Transverse colon (tissue), 4 donors: ENCODE measurements at regions not wholly inside any gene's neighbourhood (a gene's known extent, or its start where the extent isn't known, plus 50 kb on each side); places are given as distances from the start of the nearest gene placed in this dataset.
"Not testable (repeated sequence)": the region's sequence is repeated elsewhere in the genome, so short reads cannot be mapped to it uniquely, and the experiment has no call there.

ENCODE experiments used
- DNase-seq: peaks from one replicate; pipeline ENCODE4 v3.0.0-alpha.2; 2019
- H3K27ac ChIP-seq, 4 donors: fragments of 200-600 bp; sonication (generic); 2 replicates each; pipeline ENCODE4 v1.5.1; 2016 to 2018; ENCODE audit warnings: inconsistent platforms in 4 of 4
- H3K27me3 ChIP-seq: fragments of 200-600 bp; sonication (generic); 2 replicates; pipeline ENCODE4 v1.5.1; 2017; ENCODE audit warnings: inconsistent platforms
- H3K36me3 ChIP-seq, 4 donors: fragments of 200-600 bp; sonication (generic); 2 replicates each; pipeline ENCODE4 v1.5.1; 2017 to 2019; ENCODE audit warnings: inconsistent platforms in 4 of 4
- H3K4me1 ChIP-seq, 4 donors: fragments of 200-600 bp; sonication (generic); 2 replicates each; pipeline ENCODE4 v1.5.1; 2017 to 2020; ENCODE audit warnings: inconsistent platforms in 4 of 4
- H3K4me3 ChIP-seq, 4 donors: fragments of 200-600 bp; sonication (generic); 1 replicate in 1 of 4; 2 replicates in 3 of 4; pipeline versions ENCODE4 v1.5.1 to v1.6.1; 2017 to 2019; ENCODE audit warnings: inconsistent platforms in 4 of 4
- H3K9me3 ChIP-seq, 2 donors: fragments of 200-600 bp; sonication (generic); 2 replicates each; pipeline ENCODE4 v1.5.1; 2017 to 2019; ENCODE audit warnings: inconsistent platforms in 2 of 2
- CTCF ChIP-seq, 5 experiments: fragments of 200-600 bp in 3 of 5; fragments of 450-650 bp in 2 of 5; sonication (generic) in 3 of 5; IDR thresholded peaks; 1 replicate in 2 of 5; 2 replicates in 3 of 5; pipeline ENCODE4 v1.5.1; 2016 to 2017; ENCODE audit warnings: antibody characterized with exemption in 5 of 5, inconsistent platforms in 3 of 5, mild to moderate bottlenecking in 2 of 5, moderate library complexity in 1 of 5
- EP300 ChIP-seq: sonication (generic); formaldehyde crosslinking; IDR thresholded peaks from one replicate; pipeline ENCODE4 v1.6.1; 2017; ENCODE audit warnings: antibody characterized with exemption, low read depth
- POLR2A ChIP-seq: fragments of 450-650 bp; IDR thresholded peaks from one replicate; pipeline ENCODE4 v1.6.1; 2016; ENCODE audit warnings: antibody characterized with exemption, mild to moderate bottlenecking, moderate library complexity
- POLR2AphosphoS5 ChIP-seq, 3 donors: sonication (generic); formaldehyde crosslinking; IDR thresholded peaks; one replicate each; pipeline ENCODE4 v1.6.1; 2016; ENCODE audit warnings: antibody characterized with exemption in 3 of 3
- WGBS, 2 donors: methylation state at CpG; one replicate each; pipeline ENCODE4 v1.1.5; 2018; ENCODE audit warnings: low coverage in 1 of 2; 5-methylcytosine and 5-hydroxymethylcytosine counted together
- in situ Hi-C, 4 donors: fragments of 200-750 bp; cut with MboI; loops; one replicate each; pipeline versions ENCODE4 v1.15.0 to v1.15.1; 2017; ENCODE audit warnings: low sequenced_read_pairs in 3 of 4, low pct_ligation_motif_present in 1 of 4, low pct_unique_long_range_greater_than_20kb in 1 of 4
- intact Hi-C: fragments of 100-400 bp; cut with DNase I; formaldehyde crosslinking; loops from one replicate; pipeline ENCODE4 v1.15.1; 2023; ENCODE audit warnings: low total_unique reads

- in situ Hi-C loops, H3K9me3 ChIP-seq, H3K27ac ChIP-seq, H3K4me1 ChIP-seq, H3K4me3 ChIP-seq, H3K27me3 ChIP-seq, DNase-seq, intact Hi-C loops, H3K36me3 ChIP-seq: not testable (repeated sequence)
- 73 to 76% methylated on average over 3 to 5 of the region's 5 CpGs for WGBS, 2 donors
Measured at GRCh38 chr12:76292891-76293290, 55.3 kb downstream of the BBS10 start.

- WGBS, 2 donors, result 80 to 88% methylated on average over 2 to 8 of the region's 8 CpGs
- H3K27ac ChIP-seq, in situ Hi-C loops, H3K4me1 ChIP-seq, H3K9me3 ChIP-seq, H3K27me3 ChIP-seq, H3K4me3 ChIP-seq, H3K36me3 ChIP-seq, intact Hi-C loops, DNase-seq: not testable (repeated sequence)
Measured at GRCh38 chr12:76292305-76292704, 55.9 kb downstream of the BBS10 start.

- WGBS, 2 donors, result 71 to 76% methylated on average over 3 of the region's 3 CpGs
- in situ Hi-C loops (no loop called here), intact Hi-C loops (no loop called here)
- DNase-seq, result no peak
- H3K9me3 ChIP-seq, result no peaks in the 10 kb centered on the region
- H3K27ac ChIP-seq, result no peak overlapping the region
- TF ChIP-seq EP300 (no peak), CTCF (IDR thresholded peaks at IDR 0.05) (no peak), POLR2AphosphoS5 (IDR thresholded peaks at IDR 0.05) (no peak), POLR2A (no peak)
- no peaks in the 10 kb centered on the region for H3K27me3 ChIP-seq
- no peaks in the 10 kb centered on the region for H3K4me1 ChIP-seq
- H3K4me3 ChIP-seq, result no peak overlapping the region
- H3K36me3 ChIP-seq, result no peaks in the 10 kb centered on the region
Measured at GRCh38 chr12:76290963-76291859, 57.0 kb downstream of the BBS10 start.

GRCh38 chr12:76288218-76288617 lies 60.0 kb downstream of the BBS10 start:
- H3K27ac ChIP-seq, result no peak overlapping the region
- H3K36me3 ChIP-seq, result no peaks in the 10 kb centered on the region
- no peak for DNase-seq
- no peak for TF ChIP-seq CTCF (IDR thresholded peaks at IDR 0.05)
- no peak for TF ChIP-seq POLR2AphosphoS5 (IDR thresholded peaks at IDR 0.05)
- TF ChIP-seq EP300, result no peak
- no peak for TF ChIP-seq POLR2A
- H3K27me3 ChIP-seq, result no peaks in the 10 kb centered on the region
- no peaks in the 10 kb centered on the region for H3K4me1 ChIP-seq
- intact Hi-C loops, result no loop called here
- H3K9me3 ChIP-seq, result no peaks in the 10 kb centered on the region
- in situ Hi-C loops, result no loop called here
- H3K4me3 ChIP-seq, result no peak overlapping the region

- no peaks in the 10 kb centered on the region for H3K36me3 ChIP-seq
- TF ChIP-seq EP300 (no peak), POLR2AphosphoS5 (IDR thresholded peaks at IDR 0.05) (no peak), POLR2A (no peak), CTCF (IDR thresholded peaks at IDR 0.05) (no peak)
- no peaks in the 10 kb centered on the region for H3K9me3 ChIP-seq
- H3K4me3 ChIP-seq, result no peak overlapping the region
- H3K27ac ChIP-seq, result no peak overlapping the region
- DNase-seq, result no peak
- intact Hi-C loops, result no loop called here
- 69 to 81% methylated on average over 5 of the region's 5 CpGs for WGBS, 2 donors
- H3K27me3 ChIP-seq, result no peaks in the 10 kb centered on the region
- in situ Hi-C loops, result no loop called here
- H3K4me1 ChIP-seq, result no peaks in the 10 kb centered on the region
Measured at GRCh38 chr12:76284816-76285750, 63.1 kb downstream of the BBS10 start.
